ENCODE measurements at regions not wholly inside any gene's neighbourhood (a gene's known extent, or its start where the extent isn't known, plus 50 kb on each side); places are given as distances from the start of the nearest gene placed in this dataset.

DNA sequence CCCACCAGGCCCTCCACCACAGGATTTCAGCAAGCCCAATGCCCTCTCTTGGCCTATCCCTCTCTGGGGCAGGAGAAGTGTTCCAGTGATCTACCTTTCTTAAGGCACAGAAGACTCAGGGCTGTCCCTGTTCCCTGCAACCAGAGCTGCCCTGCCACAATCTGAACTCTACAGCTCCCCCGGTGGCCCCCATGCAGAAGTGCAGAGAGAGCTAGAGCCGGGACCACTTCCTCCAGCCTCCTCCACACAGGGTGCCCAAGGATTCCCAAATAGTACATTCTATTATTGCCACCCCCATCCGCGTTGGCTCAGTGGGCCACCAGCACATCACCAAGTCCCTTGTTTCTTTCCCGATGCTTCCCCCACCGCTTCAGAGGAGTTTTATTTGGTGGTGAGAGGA lies 114.8 kb upstream of the PTPRM start:
- ChIA-PET POLR2A (no interaction called here), CTCF (interaction anchor here (1.0 to 1.8 kb wide), 2 partner anchors 8 to 11 kb away, joined by 3 to 5 read pairs; no protein-coding TSS in a partner anchor)
- TF ChIP-seq, protein P1, sequence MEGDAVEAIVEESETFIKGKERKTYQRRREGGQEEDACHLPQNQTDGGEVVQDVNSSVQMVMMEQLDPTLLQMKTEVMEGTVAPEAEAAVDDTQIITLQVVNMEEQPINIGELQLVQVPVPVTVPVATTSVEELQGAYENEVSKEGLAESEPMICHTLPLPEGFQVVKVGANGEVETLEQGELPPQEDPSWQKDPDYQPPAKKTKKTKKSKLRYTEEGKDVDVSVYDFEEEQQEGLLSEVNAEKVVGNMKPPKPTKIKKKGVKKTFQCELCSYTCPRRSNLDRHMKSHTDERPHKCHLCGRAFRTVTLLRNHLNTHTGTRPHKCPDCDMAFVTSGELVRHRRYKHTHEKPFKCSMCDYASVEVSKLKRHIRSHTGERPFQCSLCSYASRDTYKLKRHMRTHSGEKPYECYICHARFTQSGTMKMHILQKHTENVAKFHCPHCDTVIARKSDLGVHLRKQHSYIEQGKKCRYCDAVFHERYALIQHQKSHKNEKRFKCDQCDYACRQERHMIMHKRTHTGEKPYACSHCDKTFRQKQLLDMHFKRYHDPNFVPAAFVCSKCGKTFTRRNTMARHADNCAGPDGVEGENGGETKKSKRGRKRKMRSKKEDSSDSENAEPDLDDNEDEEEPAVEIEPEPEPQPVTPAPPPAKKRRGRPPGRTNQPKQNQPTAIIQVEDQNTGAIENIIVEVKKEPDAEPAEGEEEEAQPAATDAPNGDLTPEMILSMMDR (IDR thresholded peaks at IDR 0.05; ENCODE audit: insufficient read depth, low read length, missing control alignments), result peak; percentile 64
- no peak overlapping the region for H3K4me3 ChIP-seq (ENCODE audit: low read depth, low read length)
- DNase-seq (ENCODE audit: low read depth, low spot score), result no peak

DNA sequence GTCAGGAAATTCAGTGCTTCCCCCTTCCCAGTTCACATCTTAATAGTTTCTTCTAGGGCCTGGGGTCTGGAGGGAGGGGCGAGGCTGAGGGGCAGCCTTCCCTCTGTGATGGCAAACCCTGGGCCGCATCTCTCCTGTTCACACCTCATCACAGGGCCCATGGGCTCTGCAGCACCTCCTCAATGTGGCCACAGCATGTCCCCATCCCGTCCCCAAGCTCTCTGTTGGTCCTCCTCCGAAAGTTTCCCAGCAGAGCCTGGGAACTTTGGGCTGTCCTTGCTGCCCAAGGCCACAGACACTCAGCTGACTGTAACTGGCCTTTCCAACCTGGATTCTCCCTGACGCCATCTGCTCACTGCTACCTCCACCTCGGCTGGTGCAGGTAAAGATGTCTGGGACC lies 112.7 kb upstream of the PTPRM start:
- CTCF ChIA-PET, result no interaction called here
- no peak for DNase-seq (ENCODE audit: low read depth, low spot score)
- POLR2A ChIA-PET, result no interaction called here
- TF ChIP-seq, protein P1 (IDR thresholded peaks at IDR 0.05; ENCODE audit: insufficient read depth, low read length, missing control alignments), result no peak
- no peak overlapping the region for H3K4me3 ChIP-seq (ENCODE audit: low read depth, low read length)

DNA sequence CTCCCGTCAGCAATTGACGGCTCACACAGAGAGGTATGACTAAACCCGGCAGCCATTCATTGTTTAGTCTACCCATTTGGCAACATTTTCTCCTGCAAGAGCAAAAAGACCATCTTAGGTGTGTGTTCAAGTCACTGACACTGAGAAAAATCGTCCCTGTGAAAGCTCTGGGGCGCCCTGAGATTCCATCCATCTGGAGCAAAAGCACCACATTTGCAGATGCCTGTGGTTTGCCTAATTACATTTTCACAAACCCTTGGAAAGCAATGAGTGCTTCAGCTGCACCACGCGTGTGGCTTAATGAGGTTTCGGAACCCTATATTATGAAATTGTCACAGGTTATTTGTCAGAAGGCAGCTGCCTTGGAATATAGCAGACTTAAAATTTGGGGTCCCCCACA lies 110.7 kb upstream of the PTPRM start:
- DNase-seq (ENCODE audit: low read depth, low spot score), result no peak
- no peak overlapping the region for H3K4me3 ChIP-seq (ENCODE audit: low read depth, low read length)
- TF ChIP-seq, protein P1 (IDR thresholded peaks at IDR 0.05; ENCODE audit: insufficient read depth, low read length, missing control alignments), result no peak
- CTCF ChIA-PET, result no interaction called here
- POLR2A ChIA-PET, result no interaction called here

DNA sequence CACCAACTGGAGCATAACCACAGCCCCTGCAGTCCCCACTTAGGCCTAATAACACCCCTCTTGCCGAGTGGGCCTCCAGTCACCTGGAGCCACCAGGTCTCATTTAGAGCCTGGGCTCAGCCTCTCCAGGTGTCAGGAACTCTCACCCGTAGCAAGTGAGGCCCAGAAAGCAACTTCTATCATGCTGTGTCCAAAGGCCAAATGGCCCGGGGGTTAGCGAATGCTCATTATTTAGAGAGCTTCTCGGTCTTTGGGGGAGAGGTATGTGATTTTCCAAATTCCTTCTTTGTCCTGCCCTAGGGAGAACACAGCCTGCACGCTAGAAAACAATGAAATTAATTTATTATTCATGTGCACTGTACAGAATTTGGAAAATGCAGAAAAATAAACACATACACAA lies 109.9 kb upstream of the PTPRM start:
- no peak overlapping the region for H3K4me3 ChIP-seq (ENCODE audit: low read depth, low read length)
- no peak for DNase-seq (ENCODE audit: low read depth, low spot score)
- TF ChIP-seq, protein P1 (IDR thresholded peaks at IDR 0.05; ENCODE audit: insufficient read depth, low read length, missing control alignments), result no peak
- CTCF ChIA-PET, result no interaction called here
- POLR2A ChIA-PET, result no interaction called here

DNA sequence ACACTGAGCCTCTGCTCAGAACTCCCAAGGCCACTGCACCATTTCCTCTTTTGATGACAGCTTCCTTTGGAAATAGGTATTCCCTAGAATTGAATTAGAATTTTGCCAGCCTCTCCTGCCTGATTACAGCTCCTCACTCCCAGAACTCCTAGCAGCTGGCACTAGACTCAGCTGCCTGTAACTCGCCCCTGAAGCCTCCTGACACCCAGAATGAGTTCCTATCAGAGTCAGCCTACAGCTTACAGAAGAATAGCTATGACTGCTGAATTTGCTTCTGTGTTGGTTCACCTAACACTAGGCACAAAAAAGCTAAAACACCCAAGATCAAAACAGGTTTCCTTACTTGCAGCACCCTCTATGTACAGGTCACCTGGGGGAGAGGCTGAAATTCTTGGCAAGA lies 108.2 kb upstream of the PTPRM start:
- POLR2A ChIA-PET, result no interaction called here
- H3K4me3 ChIP-seq (ENCODE audit: low read depth, low read length), result no peak overlapping the region
- DNase-seq (ENCODE audit: low read depth, low spot score), result no peak
- CTCF ChIA-PET, result no interaction called here
- TF ChIP-seq, protein P1 (IDR thresholded peaks at IDR 0.05; ENCODE audit: insufficient read depth, low read length, missing control alignments), result no peak

DNA sequence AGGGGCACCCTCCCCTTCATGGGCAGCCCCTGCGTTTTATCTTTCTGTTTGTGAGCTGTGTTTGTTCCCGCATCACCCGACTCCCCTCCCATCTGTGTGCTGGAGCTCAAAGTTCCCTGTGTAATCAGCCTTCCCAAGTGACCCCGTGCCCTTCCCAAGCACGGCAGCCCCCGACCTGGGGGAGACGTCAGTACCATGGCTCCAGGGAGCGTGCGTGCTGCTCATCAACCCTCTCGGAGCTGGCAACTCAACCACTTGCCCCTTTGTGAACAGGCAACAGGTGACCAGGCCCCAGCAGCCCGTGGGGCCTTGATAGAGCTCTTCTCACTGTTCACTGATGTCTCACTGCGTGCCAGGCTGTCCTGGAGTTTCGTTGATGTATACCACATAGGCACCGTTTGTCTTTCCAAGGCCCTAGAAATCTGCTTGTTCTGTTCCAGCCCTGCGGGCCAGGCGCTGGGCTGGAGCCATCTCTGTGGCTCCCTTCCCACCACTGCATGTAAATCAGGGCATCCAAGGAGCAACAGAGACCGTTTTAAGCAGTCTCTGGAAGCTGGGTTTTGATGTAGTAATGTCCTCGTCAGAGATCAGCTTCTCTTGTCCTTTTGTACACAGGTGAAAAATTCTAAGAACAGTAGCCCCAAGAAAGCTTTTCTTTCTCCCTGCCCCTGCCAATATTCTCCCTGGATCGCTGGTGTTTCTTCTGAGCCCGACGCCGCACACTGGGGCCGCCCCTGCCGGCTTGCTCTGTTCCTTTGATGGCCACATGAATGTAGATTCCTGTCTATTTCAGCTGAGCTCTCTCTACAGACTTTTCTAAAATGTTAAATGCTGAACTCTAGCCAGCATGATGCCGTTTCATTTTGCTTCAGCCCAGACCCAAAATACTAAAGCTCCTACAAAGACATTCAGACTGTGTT lies 107.0 kb upstream of the PTPRM start:
- DNase-seq (ENCODE audit: low read depth, low spot score), result no peak
- ChIA-PET CTCF (interaction anchor here (1.1 to 1.7 kb wide), 2 partner anchors 8 to 9 kb away, joined by 3 to 5 read pairs; no protein-coding TSS in a partner anchor), POLR2A (no interaction called here)
- no peak overlapping the region for H3K4me3 ChIP-seq (ENCODE audit: low read depth, low read length)
- TF ChIP-seq, protein P1 (IDR thresholded peaks at IDR 0.05; ENCODE audit: insufficient read depth, low read length, missing control alignments), result no peak

Measured in AG04449 (cell line).